ENCODE measurements at regions not wholly inside any gene's neighbourhood (a gene's known extent, or its start where the extent isn't known, plus 50 kb on each side); places are given as distances from the start of the nearest gene placed in this dataset.
"Not testable (repeated sequence)": the region's sequence is repeated elsewhere in the genome, so short reads cannot be mapped to it uniquely, and the experiment has no call there.

GRCh38 chr1:118280656-118281055, 95.6 kb upstream of the SPAG17 start:
- not testable (repeated sequence) for TF ChIP-seq CTCF (IDR thresholded peaks at IDR 0.05; ENCODE audit: borderline replicate concordance, extremely low read depth, low read length, poor library complexity, severe bottlenecking); EZH2 (IDR thresholded peaks at IDR 0.05; ENCODE audit: borderline replicate concordance, low read depth, low read length, severe bottlenecking)

All from DND-41 (cell line).